ENCODE measurements at regions not wholly inside any gene's neighbourhood (a gene's known extent, or its start where the extent isn't known, plus 50 kb on each side); places are given as distances from the start of the nearest gene placed in this dataset.

DNA sequence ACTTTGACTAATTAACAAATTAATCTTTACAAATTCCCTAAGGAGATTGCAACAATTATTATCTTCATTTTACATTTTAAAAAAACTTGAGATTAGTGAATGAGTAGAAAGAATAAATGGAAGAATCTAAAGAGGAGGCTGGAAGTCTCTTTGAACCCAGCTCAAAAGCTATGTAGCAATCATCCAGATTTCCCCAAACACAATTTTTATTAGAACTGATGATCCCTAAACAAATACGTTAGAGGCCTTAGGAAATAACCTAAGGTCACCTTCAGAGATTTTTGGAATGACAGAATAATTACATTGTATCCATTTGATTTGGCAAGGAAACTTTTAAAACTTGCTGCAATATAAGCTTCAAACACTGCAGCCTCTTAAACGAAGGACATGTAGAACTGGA is 242.4 kb upstream of the LYPLAL1 start:
- TF ChIP-seq, protein P1, sequence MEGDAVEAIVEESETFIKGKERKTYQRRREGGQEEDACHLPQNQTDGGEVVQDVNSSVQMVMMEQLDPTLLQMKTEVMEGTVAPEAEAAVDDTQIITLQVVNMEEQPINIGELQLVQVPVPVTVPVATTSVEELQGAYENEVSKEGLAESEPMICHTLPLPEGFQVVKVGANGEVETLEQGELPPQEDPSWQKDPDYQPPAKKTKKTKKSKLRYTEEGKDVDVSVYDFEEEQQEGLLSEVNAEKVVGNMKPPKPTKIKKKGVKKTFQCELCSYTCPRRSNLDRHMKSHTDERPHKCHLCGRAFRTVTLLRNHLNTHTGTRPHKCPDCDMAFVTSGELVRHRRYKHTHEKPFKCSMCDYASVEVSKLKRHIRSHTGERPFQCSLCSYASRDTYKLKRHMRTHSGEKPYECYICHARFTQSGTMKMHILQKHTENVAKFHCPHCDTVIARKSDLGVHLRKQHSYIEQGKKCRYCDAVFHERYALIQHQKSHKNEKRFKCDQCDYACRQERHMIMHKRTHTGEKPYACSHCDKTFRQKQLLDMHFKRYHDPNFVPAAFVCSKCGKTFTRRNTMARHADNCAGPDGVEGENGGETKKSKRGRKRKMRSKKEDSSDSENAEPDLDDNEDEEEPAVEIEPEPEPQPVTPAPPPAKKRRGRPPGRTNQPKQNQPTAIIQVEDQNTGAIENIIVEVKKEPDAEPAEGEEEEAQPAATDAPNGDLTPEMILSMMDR (IDR thresholded peaks at IDR 0.05): no peak
- TF ChIP-seq EP300 (IDR thresholded peaks at IDR 0.05): no peak
- no peak for TF ChIP-seq POLR2A (IDR thresholded peaks at IDR 0.05)

Data from ovary (tissue), 3 donors.